CD4-positive, alpha-beta T cell treated with Interleukin-15 for 1 hour (primary cell): ENCODE measurements at regions not wholly inside any gene's neighbourhood (a gene's known extent, or its start where the extent isn't known, plus 50 kb on each side); places are given as distances from the start of the nearest gene placed in this dataset.
"Not testable (repeated sequence)": the region's sequence is repeated elsewhere in the genome, so short reads cannot be mapped to it uniquely, and the experiment has no call there.

ENCODE experiments used
- DNase-seq: peaks from one replicate; pipeline ENCODE4 v3.0.0-alpha.2; 2020

DNA sequence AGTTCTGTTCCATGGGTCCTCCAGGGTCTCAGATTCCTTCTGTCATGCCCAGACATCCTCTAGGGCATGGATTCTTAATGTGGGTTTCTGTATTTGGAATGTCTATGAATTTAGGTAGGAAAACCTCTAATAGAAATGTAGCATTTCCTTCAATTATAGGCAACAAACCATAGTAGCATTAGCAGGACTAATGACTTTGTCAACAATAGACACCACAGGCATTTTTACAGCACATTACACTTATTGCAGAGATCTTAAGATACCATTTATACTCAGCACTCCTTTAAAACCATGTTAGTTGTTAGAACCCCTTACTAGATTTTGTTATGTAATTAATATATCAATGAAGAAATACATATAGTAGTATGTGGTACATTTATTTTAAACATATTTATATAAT lies 77.8 kb upstream of the TBC1D5 start:
- no peak for DNase-seq

GRCh38 chr3:17817973-17818372 lies 75.5 kb upstream of the TBC1D5 start:
- not testable (repeated sequence) for DNase-seq

DNA sequence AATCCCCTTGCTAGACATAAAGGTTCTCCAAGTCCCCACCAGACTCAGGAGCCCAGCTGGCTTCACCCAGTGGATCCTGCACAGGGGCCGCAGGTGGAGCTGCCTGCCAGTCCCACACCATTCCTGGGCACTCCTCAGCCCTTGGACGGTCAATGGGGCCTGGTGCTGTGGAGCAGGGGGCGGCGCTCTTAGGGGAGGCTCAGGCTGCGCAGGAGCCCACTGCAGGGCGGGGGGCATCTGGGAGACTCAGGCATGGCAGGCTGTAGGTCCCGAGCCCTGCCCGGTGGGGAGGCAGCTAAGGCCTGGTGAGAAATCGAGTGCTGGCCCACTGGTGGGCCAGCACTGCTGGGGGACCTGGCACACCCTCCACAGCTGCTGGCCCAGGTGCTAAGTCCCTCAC lies 75.1 kb upstream of the TBC1D5 start:
- no peak for DNase-seq

DNA sequence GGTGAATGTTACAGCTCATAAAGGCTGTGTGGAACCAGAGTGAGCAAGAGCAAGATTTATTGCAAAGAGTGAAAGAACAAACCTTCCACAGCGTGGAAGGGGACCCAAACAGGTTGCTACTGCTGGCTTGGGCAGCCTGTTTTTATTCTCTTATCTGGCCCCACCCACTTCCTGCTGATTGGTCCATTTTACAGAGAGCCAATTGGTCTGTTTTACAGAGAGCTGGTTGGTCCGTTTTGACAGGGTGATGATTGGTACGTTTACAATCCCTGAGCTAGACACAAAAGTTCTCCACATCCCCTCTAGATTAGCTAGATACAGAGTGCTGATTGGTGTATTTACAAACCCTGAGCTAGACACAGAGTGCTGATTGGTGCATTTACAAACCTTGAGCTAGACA lies 74.4 kb upstream of the TBC1D5 start:
- not testable (repeated sequence) for DNase-seq

DNA sequence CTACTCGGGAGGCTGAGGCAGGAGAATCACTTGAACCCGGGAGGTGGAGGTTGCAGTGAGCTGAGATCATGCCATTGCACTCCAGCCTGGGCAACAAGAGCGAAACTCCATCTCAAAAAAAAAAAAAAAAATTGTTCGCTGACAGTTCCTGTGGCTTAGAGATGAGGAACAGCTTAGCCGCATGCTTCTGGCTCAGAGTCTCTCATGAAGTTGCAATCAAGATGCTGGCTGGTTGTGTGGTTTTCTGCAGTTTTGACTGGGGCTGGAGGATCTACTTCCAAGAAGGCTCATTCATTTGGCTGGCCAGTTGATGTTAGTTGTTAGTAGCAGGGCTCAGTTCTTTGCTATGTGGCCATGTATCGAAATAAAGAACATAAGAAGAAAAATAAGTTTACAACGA lies 69.9 kb upstream of the TBC1D5 start:
- DNase-seq, result not testable (repeated sequence)

- no peak for DNase-seq
Measured at GRCh38 chr3:17811646-17812045, 69.2 kb upstream of the TBC1D5 start.

- no peak for DNase-seq
Measured at GRCh38 chr3:17810759-17811158, 68.3 kb upstream of the TBC1D5 start.

DNA sequence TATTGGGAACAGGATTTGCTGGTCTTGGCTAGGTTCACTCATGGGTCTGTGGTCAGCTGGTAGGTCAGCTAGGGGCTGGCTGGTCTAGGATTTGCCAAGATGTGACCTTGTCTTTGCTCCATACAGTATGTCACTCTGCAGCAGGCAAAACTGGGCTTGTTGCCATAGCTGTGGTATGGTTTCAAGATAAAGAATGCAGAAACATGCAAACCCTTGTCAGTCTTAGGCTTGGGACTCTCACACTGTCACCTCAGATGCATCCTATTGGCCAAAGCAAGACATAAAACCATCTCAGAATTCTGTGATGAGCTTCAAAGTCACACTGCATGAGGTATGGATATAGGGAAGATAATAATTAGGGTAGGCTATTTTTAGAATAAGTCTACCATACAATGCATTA lies 66.6 kb upstream of the TBC1D5 start:
- no peak for DNase-seq

GRCh38 chr3:17806876-17807275 lies 64.4 kb upstream of the TBC1D5 start:
- no peak for DNase-seq

DNA sequence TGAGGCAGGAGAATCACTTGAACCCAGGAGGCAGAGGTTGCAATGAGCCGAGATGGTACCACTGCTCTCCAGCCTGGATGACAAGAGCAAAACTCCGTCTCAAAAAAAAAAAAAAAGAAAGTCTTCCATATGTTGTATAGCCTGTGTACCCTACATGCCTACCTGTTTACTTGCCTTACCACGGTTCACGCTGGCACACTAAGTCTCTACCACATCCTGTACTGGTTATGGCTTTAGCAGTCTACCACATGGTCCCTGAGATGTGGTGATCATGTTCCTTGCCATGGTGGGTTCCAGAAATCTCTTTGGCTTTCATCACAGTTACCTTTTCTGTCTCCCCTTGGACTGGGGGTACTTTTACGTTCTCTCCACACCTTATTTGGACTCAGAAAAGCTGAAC lies 63.8 kb upstream of the TBC1D5 start:
- no peak for DNase-seq

- no peak for DNase-seq
Measured at GRCh38 chr3:17805461-17805940, 63.1 kb upstream of the TBC1D5 start.

DNA sequence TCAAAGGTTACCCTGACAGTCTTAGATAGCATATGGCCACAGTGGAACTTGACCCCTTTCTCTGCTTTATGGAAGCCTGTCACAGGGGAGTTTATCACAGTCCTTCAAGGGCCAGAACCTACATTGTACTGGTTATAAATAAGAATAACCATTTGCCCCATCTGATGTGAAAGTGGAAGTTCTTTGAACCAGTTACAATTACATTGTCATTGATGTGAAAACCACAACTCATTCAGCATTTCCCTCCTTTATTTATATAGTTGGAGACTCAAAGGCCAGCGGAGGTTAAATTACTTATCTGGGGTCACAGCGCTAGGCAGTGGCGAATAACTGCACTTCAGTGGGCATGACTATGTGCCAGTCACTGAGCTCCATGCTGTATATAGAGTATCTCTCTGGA lies 60.5 kb upstream of the TBC1D5 start:
- no peak for DNase-seq

GRCh38 chr3:17801131-17801530 lies 58.7 kb upstream of the TBC1D5 start:
- no peak for DNase-seq

DNA sequence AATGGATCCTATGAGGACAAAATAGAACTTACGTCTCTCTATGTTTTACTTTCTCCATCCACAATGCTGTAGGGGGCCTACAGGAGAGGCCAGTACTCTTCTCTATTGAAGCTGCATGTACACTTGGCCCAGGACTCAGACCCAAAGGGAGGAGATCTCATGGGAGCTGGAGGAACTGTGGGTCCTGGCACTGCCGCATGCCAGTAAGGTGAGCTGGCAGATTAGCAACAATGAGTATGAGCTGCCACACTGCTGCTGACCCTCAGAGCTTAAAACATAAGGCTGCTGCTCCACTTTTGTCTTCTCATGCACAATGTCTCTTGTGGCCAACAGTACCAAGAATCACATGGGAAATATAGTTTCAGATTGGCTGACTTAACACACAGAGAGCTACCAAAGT lies 57.8 kb upstream of the TBC1D5 start:
- no peak for DNase-seq

GRCh38 chr3:17799312-17799711 lies 56.9 kb upstream of the TBC1D5 start:
- no peak for DNase-seq

GRCh38 chr3:17798000-17798399 lies 55.6 kb upstream of the TBC1D5 start:
- DNase-seq, result no peak

- DNase-seq, result no peak
Measured at GRCh38 chr3:17795711-17796110, 53.3 kb upstream of the TBC1D5 start.

DNA sequence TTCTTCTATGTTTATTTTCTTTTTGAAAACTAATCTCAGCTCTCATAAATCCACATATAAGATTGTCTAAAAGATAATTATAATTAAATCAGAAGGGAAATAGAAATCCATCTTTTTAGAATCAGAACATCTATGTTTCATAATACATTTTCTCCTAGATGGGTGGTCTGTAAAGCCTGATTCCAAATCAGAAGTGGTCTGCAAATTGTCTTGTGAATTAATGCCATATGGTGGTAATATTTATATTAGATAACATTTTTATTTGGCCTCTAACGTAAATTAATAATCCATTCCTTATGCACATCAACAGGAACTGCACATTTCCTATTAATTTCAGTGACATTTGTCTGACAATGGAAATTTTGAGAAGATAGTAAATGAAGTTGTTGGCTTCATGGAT lies 52.8 kb upstream of the TBC1D5 start:
- no peak for DNase-seq

GRCh38 chr3:17793542-17794195 lies 51.2 kb upstream of the TBC1D5 start:
- no peak for DNase-seq
